HEK293 (cell line): ENCODE measurements at regions not wholly inside any gene's neighbourhood (a gene's known extent, or its start where the extent isn't known, plus 50 kb on each side); places are given as distances from the start of the nearest gene placed in this dataset.

Experiments
- FEZF1 ChIP-seq: fragments of 450-650 bp; formaldehyde crosslinking; IDR thresholded peaks from 2 replicates; pipeline ENCODE4 v1.5.1; 2016; ENCODE audit warnings: missing biosample characterization, missing genetic modification characterization
- GFI1B ChIP-seq: fragments of 450-650 bp; formaldehyde crosslinking; IDR thresholded peaks from 2 replicates; pipeline ENCODE4 v1.5.1; 2016; ENCODE audit warnings: missing biosample characterization, missing genetic modification characterization
- KLF8 ChIP-seq: fragments of 450-650 bp; formaldehyde crosslinking; IDR thresholded peaks from 2 replicates; pipeline ENCODE4 v1.5.1; 2016; ENCODE audit warnings: missing biosample characterization, missing genetic modification characterization
- YY1 ChIP-seq: fragments of 450-650 bp; formaldehyde crosslinking; IDR thresholded peaks from 2 replicates; pipeline ENCODE4 v1.5.1; 2018; ENCODE audit warnings: missing biosample characterization, missing genetic modification characterization
- ZBTB20 ChIP-seq: fragments of 450-650 bp; formaldehyde crosslinking; IDR thresholded peaks from 2 replicates; pipeline ENCODE4 v1.5.1; 2016; ENCODE audit warnings: missing biosample characterization, missing genetic modification characterization
- ZNF561 ChIP-seq: fragments of 450-650 bp; IDR thresholded peaks from 2 replicates; pipeline ENCODE4 v1.5.1; 2018; ENCODE audit warnings: missing biosample characterization, missing genetic modification characterization, borderline replicate concordance
- TF ChIP-seq, protein P1 (sequence below): fragments of 450-650 bp; formaldehyde crosslinking; IDR thresholded peaks from 2 replicates; pipeline ENCODE4 v1.5.1; 2016; ENCODE audit warnings: missing biosample characterization, missing genetic modification characterization

DNA sequence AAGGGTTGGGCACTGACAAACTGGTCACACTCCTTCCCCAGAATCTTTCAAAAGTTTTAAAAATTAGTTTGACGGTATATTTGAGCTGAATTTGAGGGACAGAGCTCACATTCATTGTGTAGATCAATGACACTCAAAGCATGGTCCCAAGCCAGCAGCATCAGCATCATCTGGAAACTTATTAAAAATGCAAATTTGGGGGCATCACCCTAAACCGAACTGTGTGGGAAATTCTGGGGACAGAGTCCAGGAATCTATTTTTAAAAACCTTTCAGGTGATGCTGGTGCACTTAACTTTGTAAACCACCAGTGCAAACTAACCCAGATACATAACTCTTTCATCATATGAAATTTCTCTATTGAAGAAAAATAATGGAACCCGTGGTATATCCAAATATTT is 58.1 kb upstream of the MTAP start:
- no peak for TF ChIP-seq KLF8 (tag by site-specific recombination)
- TF ChIP-seq, protein P1, sequence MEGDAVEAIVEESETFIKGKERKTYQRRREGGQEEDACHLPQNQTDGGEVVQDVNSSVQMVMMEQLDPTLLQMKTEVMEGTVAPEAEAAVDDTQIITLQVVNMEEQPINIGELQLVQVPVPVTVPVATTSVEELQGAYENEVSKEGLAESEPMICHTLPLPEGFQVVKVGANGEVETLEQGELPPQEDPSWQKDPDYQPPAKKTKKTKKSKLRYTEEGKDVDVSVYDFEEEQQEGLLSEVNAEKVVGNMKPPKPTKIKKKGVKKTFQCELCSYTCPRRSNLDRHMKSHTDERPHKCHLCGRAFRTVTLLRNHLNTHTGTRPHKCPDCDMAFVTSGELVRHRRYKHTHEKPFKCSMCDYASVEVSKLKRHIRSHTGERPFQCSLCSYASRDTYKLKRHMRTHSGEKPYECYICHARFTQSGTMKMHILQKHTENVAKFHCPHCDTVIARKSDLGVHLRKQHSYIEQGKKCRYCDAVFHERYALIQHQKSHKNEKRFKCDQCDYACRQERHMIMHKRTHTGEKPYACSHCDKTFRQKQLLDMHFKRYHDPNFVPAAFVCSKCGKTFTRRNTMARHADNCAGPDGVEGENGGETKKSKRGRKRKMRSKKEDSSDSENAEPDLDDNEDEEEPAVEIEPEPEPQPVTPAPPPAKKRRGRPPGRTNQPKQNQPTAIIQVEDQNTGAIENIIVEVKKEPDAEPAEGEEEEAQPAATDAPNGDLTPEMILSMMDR (tag by site-specific recombination): no peak
- TF ChIP-seq ZNF561 (tag by site-specific recombination): no peak
- no peak for TF ChIP-seq GFI1B
- no peak for TF ChIP-seq ZBTB20 (tag by site-specific recombination)
- TF ChIP-seq FEZF1 (tag by site-specific recombination): no peak
- TF ChIP-seq YY1 (tag by site-specific recombination): no peak
